WTC11 (cell line): ENCODE measurements at regions not wholly inside any gene's neighbourhood (a gene's known extent, or its start where the extent isn't known, plus 50 kb on each side); places are given as distances from the start of the nearest gene placed in this dataset.

Source experiments
- ATAC-seq: fragments of 200-7000 bp; cut with Tn5 transposase; 2 replicates; pipeline ENCODE4 v1.10.0; 2021; ENCODE audit warnings: mild to moderate bottlenecking, moderate library complexity
- CTCF ChIA-PET: fragments of 300-600 bp; sonication (Branson Sonifier 250); formaldehyde crosslinking; loops from one replicate; lab custom pipeline; 2021; ENCODE audit warnings: antibody characterized with exemption; lab: Charles Lee
- POLR2A ChIA-PET: fragments of 350-600 bp; sonication (Branson Sonifier 250); formaldehyde crosslinking; loops from one replicate; lab custom pipeline; 2021; ENCODE audit warnings: antibody characterized with exemption; lab: Charles Lee
- DNase-seq: peaks from one replicate; pipeline ENCODE4 v3.0.0; 2021; ENCODE audit warnings: low spot score
- H3K27ac Mint-ChIP-seq: 2 replicates; pipeline ENCODE4 v1.8.0; 2021; ENCODE audit warnings: mixed read lengths
- H3K27me3 Mint-ChIP-seq: 2 replicates; pipeline ENCODE4 v1.8.0; 2021; ENCODE audit warnings: low read depth, mild to moderate bottlenecking, moderate library complexity, mixed read lengths
- H3K36me3 Mint-ChIP-seq: 2 replicates; pipeline ENCODE4 v1.8.0; 2021; ENCODE audit warnings: mixed read lengths
- H3K4me1 Mint-ChIP-seq: 2 replicates; pipeline ENCODE4 v1.8.0; 2022; ENCODE audit warnings: mixed read lengths
- H3K4me3 Mint-ChIP-seq: 2 replicates; pipeline ENCODE4 v1.8.0; 2021; ENCODE audit warnings: mild to moderate bottlenecking, moderate library complexity, mixed read lengths
- H3K9me3 Mint-ChIP-seq: 2 replicates; pipeline ENCODE4 v1.8.0; 2021; ENCODE audit warnings: mixed read lengths
- ATF2 ChIP-seq: sonication (generic); formaldehyde crosslinking; IDR thresholded peaks from 2 replicates; pipeline ENCODE4 v1.8.1; 2022; ENCODE audit warnings: low read depth, missing genetic modification reagents, borderline replicate concordance
- E2F1 ChIP-seq: sonication (generic); formaldehyde crosslinking; IDR thresholded peaks from 2 replicates; pipeline ENCODE4 v1.8.0; 2022; ENCODE audit warnings: mild to moderate bottlenecking, missing genetic modification reagents
- ERG ChIP-seq: fragments of 250-450 bp; sonication (Bioruptor Pico); IDR thresholded peaks from 2 replicates; pipeline ENCODE4 v1.8.0; 2021; ENCODE audit warnings: mild to moderate bottlenecking
- FOXJ3 ChIP-seq: sonication (generic); formaldehyde crosslinking; IDR thresholded peaks from 2 replicates; pipeline ENCODE4 v1.9.0; 2021; ENCODE audit warnings: missing genetic modification reagents, mild to moderate bottlenecking, borderline replicate concordance
- GRHL2 ChIP-seq: fragments of 250-450 bp; sonication (Bioruptor Pico); IDR thresholded peaks from 2 replicates; pipeline ENCODE4 v1.8.0; 2022; ENCODE audit warnings: mild to moderate bottlenecking, moderate library complexity; ENCODE audit not compliant: insufficient replicate concordance, severe bottlenecking
- MXD4 ChIP-seq: fragments of 250-450 bp; sonication (Bioruptor Pico); IDR thresholded peaks from 2 replicates; pipeline ENCODE4 v1.8.0; 2021; ENCODE audit warnings: mild to moderate bottlenecking, moderate library complexity, borderline replicate concordance
- NFATC4 ChIP-seq: fragments of 250-450 bp; sonication (Bioruptor Pico); IDR thresholded peaks from 2 replicates; pipeline ENCODE4 v1.9.0; 2021; ENCODE audit warnings: mild to moderate bottlenecking
- NFYB ChIP-seq: sonication (generic); formaldehyde crosslinking; conservative IDR thresholded peaks from 2 replicates; pipeline ENCODE4 v1.8.0; 2022; ENCODE audit warnings: low read depth, missing genetic modification reagents
- OVOL2 ChIP-seq: fragments of 250-450 bp; sonication (Bioruptor Pico); IDR thresholded peaks from 2 replicates; pipeline ENCODE4 v1.9.0; 2021; ENCODE audit warnings: mild to moderate bottlenecking, borderline replicate concordance
- RELA ChIP-seq: sonication (generic); formaldehyde crosslinking; IDR thresholded peaks from 2 replicates; pipeline ENCODE4 v1.8.1; 2022; ENCODE audit warnings: missing genetic modification reagents, mild to moderate bottlenecking, borderline replicate concordance
- TCF7 ChIP-seq: sonication (generic); formaldehyde crosslinking; IDR thresholded peaks from 2 replicates; pipeline ENCODE4 v1.8.0; 2022; ENCODE audit warnings: mild to moderate bottlenecking, low read depth, missing genetic modification reagents, moderate library complexity
- USF1 ChIP-seq: sonication (generic); formaldehyde crosslinking; IDR thresholded peaks from 2 replicates; pipeline ENCODE4 v1.8.0; 2022; ENCODE audit warnings: mild to moderate bottlenecking, missing genetic modification reagents
- ZNF138 ChIP-seq: sonication (generic); formaldehyde crosslinking; conservative IDR thresholded peaks from 2 replicates; pipeline ENCODE4 v1.8.1; 2022; ENCODE audit warnings: mild to moderate bottlenecking, moderate library complexity, missing genetic modification reagents
- ZNF232 ChIP-seq: sonication (generic); formaldehyde crosslinking; IDR thresholded peaks from 2 replicates; pipeline ENCODE4 v1.8.0; 2022; ENCODE audit warnings: mild to moderate bottlenecking, missing genetic modification reagents
- ZNF317 ChIP-seq: sonication (generic); formaldehyde crosslinking; IDR thresholded peaks from 2 replicates; pipeline ENCODE4 v1.8.1; 2023; ENCODE audit warnings: low read depth, mild to moderate bottlenecking, moderate library complexity, missing genetic modification reagents, borderline replicate concordance
- ZNF423 ChIP-seq: fragments of 250-450 bp; sonication (Bioruptor Pico); IDR thresholded peaks from 2 replicates; pipeline ENCODE4 v2.1.2; 2022; ENCODE audit warnings: mild to moderate bottlenecking, moderate library complexity
- ZNF671 ChIP-seq: fragments of 250-450 bp; sonication (Bioruptor Pico); IDR thresholded peaks from 2 replicates; pipeline ENCODE4 v1.8.0; 2021; ENCODE audit warnings: mild to moderate bottlenecking
- TF ChIP-seq, protein P1 (sequence below): sonication (generic); formaldehyde crosslinking; IDR thresholded peaks from 2 replicates; pipeline ENCODE4 v1.8.1; 2023; ENCODE audit warnings: mild to moderate bottlenecking, missing genetic modification reagents, borderline replicate concordance
- TF ChIP-seq, protein P2 (sequence below): fragments of 250-450 bp; sonication (Bioruptor Pico); IDR thresholded peaks from 2 replicates; pipeline ENCODE4 v1.9.0; 2021; ENCODE audit warnings: mild to moderate bottlenecking

DNA sequence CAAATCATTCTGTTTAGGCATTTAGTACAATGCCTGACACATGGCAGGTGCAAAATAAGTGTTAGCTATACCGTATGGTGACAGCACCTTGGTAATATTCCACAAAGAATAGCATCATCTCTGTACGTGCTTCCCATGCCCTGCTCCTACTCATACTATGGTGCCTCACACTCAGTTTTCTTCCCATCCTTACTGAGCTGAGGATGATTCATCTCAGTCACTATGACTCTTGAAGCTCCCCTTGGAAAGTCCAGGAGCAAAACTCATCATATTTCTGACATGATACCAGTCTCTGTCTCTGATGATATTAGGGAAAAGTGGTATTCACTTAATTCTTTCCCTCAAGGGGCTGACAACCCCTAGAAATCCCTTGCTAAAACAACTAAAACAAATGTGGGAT lies 423.3 kb downstream of the EFNA5 start (continued):
- no peak for TF ChIP-seq ZNF317 (CRISPR knock-in tag)
- TF ChIP-seq, all 79 proteins: peak for 0

- Mint-ChIP-seq H3K27ac (no peak overlapping the region), H3K9me3 (peaks cover 6% of the 10 kb centered on the region; the same call in 1 of the 2 replicates), H3K4me3 (no peak overlapping the region)
- POLR2A ChIA-PET, result no interaction called here
- TF ChIP-seq NFYB (CRISPR knock-in tag) (no peak), ZNF671 (CRISPR knock-in tag) (no peak), ERG (no peak), ZNF232 (CRISPR knock-in tag) (no peak), ZNF423 (CRISPR knock-in tag) (no peak), ZNF138 (no peak), FOXJ3 (CRISPR knock-in tag) (no peak), MXD4 (CRISPR knock-in tag) (no peak), RELA (no peak), E2F1 (CRISPR knock-in tag) (no peak), USF1 (no peak), ATF2 (no peak), GRHL2 (CRISPR knock-in tag) (no peak), NFATC4 (CRISPR knock-in tag) (no peak), TCF7 (no peak), OVOL2 (CRISPR knock-in tag) (no peak)
- TF ChIP-seq, protein P1, sequence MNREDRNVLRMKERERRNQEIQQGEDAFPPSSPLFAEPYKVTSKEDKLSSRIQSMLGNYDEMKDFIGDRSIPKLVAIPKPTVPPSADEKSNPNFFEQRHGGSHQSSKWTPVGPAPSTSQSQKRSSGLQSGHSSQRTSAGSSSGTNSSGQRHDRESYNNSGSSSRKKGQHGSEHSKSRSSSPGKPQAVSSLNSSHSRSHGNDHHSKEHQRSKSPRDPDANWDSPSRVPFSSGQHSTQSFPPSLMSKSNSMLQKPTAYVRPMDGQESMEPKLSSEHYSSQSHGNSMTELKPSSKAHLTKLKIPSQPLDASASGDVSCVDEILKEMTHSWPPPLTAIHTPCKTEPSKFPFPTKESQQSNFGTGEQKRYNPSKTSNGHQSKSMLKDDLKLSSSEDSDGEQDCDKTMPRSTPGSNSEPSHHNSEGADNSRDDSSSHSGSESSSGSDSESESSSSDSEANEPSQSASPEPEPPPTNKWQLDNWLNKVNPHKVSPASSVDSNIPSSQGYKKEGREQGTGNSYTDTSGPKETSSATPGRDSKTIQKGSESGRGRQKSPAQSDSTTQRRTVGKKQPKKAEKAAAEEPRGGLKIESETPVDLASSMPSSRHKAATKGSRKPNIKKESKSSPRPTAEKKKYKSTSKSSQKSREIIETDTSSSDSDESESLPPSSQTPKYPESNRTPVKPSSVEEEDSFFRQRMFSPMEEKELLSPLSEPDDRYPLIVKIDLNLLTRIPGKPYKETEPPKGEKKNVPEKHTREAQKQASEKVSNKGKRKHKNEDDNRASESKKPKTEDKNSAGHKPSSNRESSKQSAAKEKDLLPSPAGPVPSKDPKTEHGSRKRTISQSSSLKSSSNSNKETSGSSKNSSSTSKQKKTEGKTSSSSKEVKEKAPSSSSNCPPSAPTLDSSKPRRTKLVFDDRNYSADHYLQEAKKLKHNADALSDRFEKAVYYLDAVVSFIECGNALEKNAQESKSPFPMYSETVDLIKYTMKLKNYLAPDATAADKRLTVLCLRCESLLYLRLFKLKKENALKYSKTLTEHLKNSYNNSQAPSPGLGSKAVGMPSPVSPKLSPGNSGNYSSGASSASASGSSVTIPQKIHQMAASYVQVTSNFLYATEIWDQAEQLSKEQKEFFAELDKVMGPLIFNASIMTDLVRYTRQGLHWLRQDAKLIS (CRISPR knock-in tag), result no peak
- TF ChIP-seq, protein P2, sequence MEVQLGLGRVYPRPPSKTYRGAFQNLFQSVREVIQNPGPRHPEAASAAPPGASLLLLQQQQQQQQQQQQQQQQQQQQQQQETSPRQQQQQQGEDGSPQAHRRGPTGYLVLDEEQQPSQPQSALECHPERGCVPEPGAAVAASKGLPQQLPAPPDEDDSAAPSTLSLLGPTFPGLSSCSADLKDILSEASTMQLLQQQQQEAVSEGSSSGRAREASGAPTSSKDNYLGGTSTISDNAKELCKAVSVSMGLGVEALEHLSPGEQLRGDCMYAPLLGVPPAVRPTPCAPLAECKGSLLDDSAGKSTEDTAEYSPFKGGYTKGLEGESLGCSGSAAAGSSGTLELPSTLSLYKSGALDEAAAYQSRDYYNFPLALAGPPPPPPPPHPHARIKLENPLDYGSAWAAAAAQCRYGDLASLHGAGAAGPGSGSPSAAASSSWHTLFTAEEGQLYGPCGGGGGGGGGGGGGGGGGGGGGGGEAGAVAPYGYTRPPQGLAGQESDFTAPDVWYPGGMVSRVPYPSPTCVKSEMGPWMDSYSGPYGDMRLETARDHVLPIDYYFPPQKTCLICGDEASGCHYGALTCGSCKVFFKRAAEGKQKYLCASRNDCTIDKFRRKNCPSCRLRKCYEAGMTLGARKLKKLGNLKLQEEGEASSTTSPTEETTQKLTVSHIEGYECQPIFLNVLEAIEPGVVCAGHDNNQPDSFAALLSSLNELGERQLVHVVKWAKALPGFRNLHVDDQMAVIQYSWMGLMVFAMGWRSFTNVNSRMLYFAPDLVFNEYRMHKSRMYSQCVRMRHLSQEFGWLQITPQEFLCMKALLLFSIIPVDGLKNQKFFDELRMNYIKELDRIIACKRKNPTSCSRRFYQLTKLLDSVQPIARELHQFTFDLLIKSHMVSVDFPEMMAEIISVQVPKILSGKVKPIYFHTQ (CRISPR knock-in tag), result no peak
- TF ChIP-seq, all 79 proteins: peak for 0
- no peaks in the 10 kb centered on the region for H3K36me3 Mint-ChIP-seq
- peaks cover 15% of the 10 kb centered on the region for H3K4me1 Mint-ChIP-seq
- ATAC-seq (no peak), DNase-seq (no peak)
- CTCF ChIA-PET, result interaction anchor here (1.2 kb wide), 1 partner anchor 329 kb away, joined by 3 read pairs; no protein-coding TSS in a partner anchor
- H3K27me3 Mint-ChIP-seq, result no peaks in the 10 kb centered on the region
Measured at GRCh38 chr5:107243220-107243579, 427.5 kb downstream of the EFNA5 start.
